GM12865 (cell line): ENCODE measurements at regions not wholly inside any gene's neighbourhood (a gene's known extent, or its start where the extent isn't known, plus 50 kb on each side); places are given as distances from the start of the nearest gene placed in this dataset.

ENCODE experiments used
- DNase-seq: peaks from one replicate; pipeline ENCODE4 v3.0.0; 2010; ENCODE audit warnings: low read depth
- H3K4me3 ChIP-seq: 2 replicates; pipeline ENCODE4 v1.5.1; 2011; ENCODE audit warnings: mild to moderate bottlenecking, low read depth, low read length, control low read depth
- TF ChIP-seq, protein P1 (sequence below): IDR thresholded peaks from 2 replicates; pipeline ENCODE4 v1.5.1; 2011; ENCODE audit warnings: low read length, control low read depth, low read depth, inconsistent platforms; ENCODE audit not compliant: insufficient read depth; ENCODE audit errors: missing control alignments

- DNase-seq = no peak
- TF ChIP-seq, protein P1, sequence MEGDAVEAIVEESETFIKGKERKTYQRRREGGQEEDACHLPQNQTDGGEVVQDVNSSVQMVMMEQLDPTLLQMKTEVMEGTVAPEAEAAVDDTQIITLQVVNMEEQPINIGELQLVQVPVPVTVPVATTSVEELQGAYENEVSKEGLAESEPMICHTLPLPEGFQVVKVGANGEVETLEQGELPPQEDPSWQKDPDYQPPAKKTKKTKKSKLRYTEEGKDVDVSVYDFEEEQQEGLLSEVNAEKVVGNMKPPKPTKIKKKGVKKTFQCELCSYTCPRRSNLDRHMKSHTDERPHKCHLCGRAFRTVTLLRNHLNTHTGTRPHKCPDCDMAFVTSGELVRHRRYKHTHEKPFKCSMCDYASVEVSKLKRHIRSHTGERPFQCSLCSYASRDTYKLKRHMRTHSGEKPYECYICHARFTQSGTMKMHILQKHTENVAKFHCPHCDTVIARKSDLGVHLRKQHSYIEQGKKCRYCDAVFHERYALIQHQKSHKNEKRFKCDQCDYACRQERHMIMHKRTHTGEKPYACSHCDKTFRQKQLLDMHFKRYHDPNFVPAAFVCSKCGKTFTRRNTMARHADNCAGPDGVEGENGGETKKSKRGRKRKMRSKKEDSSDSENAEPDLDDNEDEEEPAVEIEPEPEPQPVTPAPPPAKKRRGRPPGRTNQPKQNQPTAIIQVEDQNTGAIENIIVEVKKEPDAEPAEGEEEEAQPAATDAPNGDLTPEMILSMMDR = no peak
- no peak overlapping the region for H3K4me3 ChIP-seq
Measured at GRCh38 chr5:158487156-158487555, 612.6 kb downstream of the EBF1 start.

DNA sequence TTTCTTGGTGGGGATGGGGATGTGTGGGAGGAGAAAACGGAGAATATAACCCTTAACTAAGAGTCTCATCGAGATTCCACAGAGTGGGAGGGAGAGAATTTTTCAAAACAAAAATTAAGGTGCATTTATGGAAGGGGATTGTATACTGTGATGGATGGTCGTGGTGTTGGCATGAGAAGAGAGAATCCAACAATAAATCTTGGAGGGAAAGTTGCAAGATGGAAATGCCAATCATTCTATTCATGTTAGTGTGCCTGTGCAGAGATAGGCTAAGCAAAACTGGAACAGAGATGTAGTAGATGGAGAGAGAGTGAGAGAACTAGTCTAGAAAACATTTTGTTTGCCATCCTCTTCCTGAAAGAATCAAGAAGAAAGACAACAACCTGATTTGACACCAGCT lies 613.1 kb downstream of the EBF1 start:
- TF ChIP-seq, protein P1 = no peak
- DNase-seq = no peak

GRCh38 chr5:158485604-158486081 lies 614.1 kb downstream of the EBF1 start:
- DNase-seq = no peak
- no peak overlapping the region for H3K4me3 ChIP-seq
- TF ChIP-seq, protein P1 = no peak

More for the DNA sequence above, 613.1 kb downstream of the EBF1 start:
- H3K4me3 ChIP-seq = no peak overlapping the region

GRCh38 chr5:158485047-158485446 lies 614.7 kb downstream of the EBF1 start:
- DNase-seq = no peak
- no peak overlapping the region for H3K4me3 ChIP-seq
- TF ChIP-seq, protein P1 = no peak

GRCh38 chr5:158484150-158484549 lies 615.6 kb downstream of the EBF1 start:
- TF ChIP-seq, protein P1 = no peak
- DNase-seq = no peak
- H3K4me3 ChIP-seq = no peak overlapping the region

DNA sequence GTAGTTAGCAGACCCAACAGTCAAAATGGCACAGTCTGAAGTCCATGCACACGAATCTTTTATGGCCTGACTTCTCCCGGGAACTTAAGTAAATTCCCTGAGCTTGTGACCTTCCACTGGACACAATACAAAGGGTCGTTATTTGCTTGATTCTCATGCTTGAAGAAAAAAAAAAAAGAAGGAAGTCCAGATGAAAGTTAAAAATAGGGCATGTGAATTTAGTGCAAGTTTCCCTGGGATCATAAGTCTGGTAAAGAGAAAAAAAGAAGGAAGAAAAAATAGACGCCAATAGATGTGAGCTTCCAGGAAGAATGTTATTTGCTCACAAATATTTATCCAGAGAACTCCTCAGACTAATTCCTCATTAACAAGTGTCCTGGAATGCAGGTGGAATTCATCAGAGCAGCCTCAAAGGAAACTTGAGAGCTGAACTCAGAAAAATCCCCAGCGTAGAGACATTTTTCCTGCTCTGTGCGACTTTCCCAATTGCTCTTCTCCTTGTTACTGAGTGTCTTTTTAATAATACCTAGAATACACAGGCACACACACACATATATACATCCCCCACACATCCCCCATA lies 616.3 kb downstream of the EBF1 start:
- no peak for DNase-seq
- TF ChIP-seq, protein P1 = no peak
- H3K4me3 ChIP-seq = no peak overlapping the region

DNA sequence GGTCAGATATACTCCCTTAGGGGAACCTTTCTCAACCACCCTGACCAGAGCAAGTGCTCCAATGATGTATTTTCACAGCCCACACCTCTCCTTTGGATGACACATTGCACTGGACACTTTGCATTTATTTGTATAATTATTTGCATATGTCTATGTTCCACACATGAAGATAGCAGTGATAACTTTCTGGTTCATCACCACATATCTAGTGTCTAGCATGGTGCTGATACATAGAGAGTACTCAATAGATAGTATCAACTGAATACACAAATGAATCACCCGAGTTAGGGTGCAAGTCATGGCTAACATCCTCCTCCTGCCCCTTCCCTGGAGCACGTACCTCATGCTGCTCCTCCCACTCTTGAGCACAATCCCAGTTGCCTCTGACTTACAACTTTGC lies 617.6 kb downstream of the EBF1 start:
- DNase-seq = no peak
- TF ChIP-seq, protein P1 = no peak
- H3K4me3 ChIP-seq = no peak overlapping the region
